ENCODE measurements at regions not wholly inside any gene's neighbourhood (a gene's known extent, or its start where the extent isn't known, plus 50 kb on each side); places are given as distances from the start of the nearest gene placed in this dataset.
"Not testable (repeated sequence)": the region's sequence is repeated elsewhere in the genome, so short reads cannot be mapped to it uniquely, and the experiment has no call there.

- DNase-seq (ENCODE audit: insufficient read length) (no peak), FAIRE-seq (no peak)
- TF ChIP-seq POLR2AphosphoS5 (IDR thresholded peaks at IDR 0.05; ENCODE audit: low read depth, low read length), result no peak
- TF ChIP-seq TAF1 (IDR thresholded peaks at IDR 0.05; ENCODE audit: borderline replicate concordance, low read depth, low read length), result no peak
- TF ChIP-seq POLR2A (IDR thresholded peaks at IDR 0.05; ENCODE audit: low read depth, low read length), result no peak
Measured at GRCh38 chr10:44731283-44731682, 179.9 kb upstream of the TMEM72 start.

DNA sequence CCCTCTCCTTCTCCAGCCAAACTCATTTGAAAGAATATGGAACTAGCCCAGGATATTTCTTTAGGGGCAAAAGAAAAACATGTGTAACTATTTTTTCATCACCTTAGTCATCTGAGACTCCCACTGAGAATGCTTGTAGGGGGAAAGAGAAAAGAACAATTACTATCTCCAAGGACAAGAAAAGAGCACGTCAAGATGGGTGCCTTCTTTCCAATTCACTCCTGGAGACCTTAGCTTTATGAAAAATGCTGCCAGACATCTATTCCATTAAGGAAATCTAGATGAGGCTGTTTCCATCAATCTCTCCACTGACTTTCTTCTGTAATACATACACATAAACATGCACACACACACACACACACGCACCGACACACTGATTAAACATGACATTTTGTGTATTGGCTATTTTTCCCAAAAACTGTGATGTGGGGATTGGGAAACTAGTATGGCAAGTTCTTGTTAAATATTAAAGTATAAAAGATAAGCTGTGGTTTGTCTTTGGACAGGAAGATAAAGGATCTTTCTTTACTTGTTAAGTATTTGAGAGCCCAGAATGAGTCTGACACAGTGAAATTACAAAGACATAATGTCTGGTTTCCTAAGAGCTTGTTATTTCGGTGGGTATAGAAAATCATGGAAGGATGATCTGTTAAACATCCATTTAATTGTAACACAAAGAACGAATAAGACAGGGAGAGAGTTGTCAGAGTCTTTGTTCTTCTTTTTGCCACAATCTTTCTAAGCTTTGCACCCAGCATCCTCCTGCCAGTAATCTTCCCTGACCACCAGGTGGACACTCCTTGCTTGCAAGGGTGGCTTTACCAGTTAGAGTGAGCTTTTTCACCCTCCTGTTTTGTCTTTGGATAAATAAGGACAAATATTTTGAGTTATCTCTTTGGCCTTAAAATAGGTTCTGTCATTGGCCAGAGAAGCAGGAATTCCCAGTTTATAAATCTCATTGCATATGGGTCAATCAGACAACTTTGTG lies 177.3 kb upstream of the TMEM72 start:
- no peak for DNase-seq (ENCODE audit: insufficient read length)
- TF ChIP-seq TAF1 (IDR thresholded peaks at IDR 0.05; ENCODE audit: borderline replicate concordance, low read depth, low read length) (no peak), POLR2A (IDR thresholded peaks at IDR 0.05; ENCODE audit: low read depth, low read length) (no peak), POLR2AphosphoS5 (IDR thresholded peaks at IDR 0.05; ENCODE audit: low read depth, low read length) (no peak)
- no peak for FAIRE-seq

- no peak for FAIRE-seq
- TF ChIP-seq POLR2AphosphoS5 (IDR thresholded peaks at IDR 0.05; ENCODE audit: low read depth, low read length) (no peak), POLR2A (IDR thresholded peaks at IDR 0.05; ENCODE audit: low read depth, low read length) (no peak), TAF1 (IDR thresholded peaks at IDR 0.05; ENCODE audit: borderline replicate concordance, low read depth, low read length) (no peak)
- no peak for DNase-seq (ENCODE audit: insufficient read length)
Measured at GRCh38 chr10:44742248-44742647, 168.9 kb upstream of the TMEM72 start.

- TF ChIP-seq POLR2A (IDR thresholded peaks at IDR 0.05; ENCODE audit: low read depth, low read length) (no peak), TAF1 (IDR thresholded peaks at IDR 0.05; ENCODE audit: borderline replicate concordance, low read depth, low read length) (no peak), POLR2AphosphoS5 (IDR thresholded peaks at IDR 0.05; ENCODE audit: low read depth, low read length) (no peak)
- DNase-seq (ENCODE audit: insufficient read length) (no peak), FAIRE-seq (no peak)
Measured at GRCh38 chr10:44743535-44743934, 167.6 kb upstream of the TMEM72 start.

DNA sequence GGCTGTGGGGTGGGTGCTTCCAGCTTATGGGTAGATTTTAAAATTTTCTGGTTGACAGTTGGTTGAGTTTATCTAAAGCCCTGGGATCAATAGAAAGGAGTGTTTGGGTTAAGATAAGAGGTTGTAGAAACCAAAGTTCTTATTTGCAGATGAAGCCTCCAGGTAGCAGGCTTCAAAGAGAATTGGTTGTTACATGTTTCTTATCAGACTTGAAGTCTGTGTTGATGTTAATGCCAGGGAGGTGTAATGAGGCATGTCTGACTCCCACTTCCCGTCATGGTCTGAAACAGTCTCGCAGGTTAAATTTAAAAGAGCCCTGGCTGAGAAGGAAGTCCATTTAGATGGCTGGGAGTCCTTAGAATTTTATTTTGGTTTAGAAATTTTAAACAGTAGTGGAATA lies 165.2 kb upstream of the TMEM72 start:
- FAIRE-seq, result no peak
- DNase-seq (ENCODE audit: insufficient read length), result no peak
- TF ChIP-seq TAF1 (IDR thresholded peaks at IDR 0.05; ENCODE audit: borderline replicate concordance, low read depth, low read length), result no peak
- no peak for TF ChIP-seq POLR2A (IDR thresholded peaks at IDR 0.05; ENCODE audit: low read depth, low read length)
- TF ChIP-seq POLR2AphosphoS5 (IDR thresholded peaks at IDR 0.05; ENCODE audit: low read depth, low read length), result no peak

GRCh38 chr10:44747593-44748172 lies 163.5 kb upstream of the TMEM72 start:
- FAIRE-seq, result no peak
- no peak for DNase-seq (ENCODE audit: insufficient read length)
- no peak for TF ChIP-seq TAF1 (IDR thresholded peaks at IDR 0.05; ENCODE audit: borderline replicate concordance, low read depth, low read length)
- TF ChIP-seq POLR2A (IDR thresholded peaks at IDR 0.05; ENCODE audit: low read depth, low read length), result no peak
- no peak for TF ChIP-seq POLR2AphosphoS5 (IDR thresholded peaks at IDR 0.05; ENCODE audit: low read depth, low read length)

DNA sequence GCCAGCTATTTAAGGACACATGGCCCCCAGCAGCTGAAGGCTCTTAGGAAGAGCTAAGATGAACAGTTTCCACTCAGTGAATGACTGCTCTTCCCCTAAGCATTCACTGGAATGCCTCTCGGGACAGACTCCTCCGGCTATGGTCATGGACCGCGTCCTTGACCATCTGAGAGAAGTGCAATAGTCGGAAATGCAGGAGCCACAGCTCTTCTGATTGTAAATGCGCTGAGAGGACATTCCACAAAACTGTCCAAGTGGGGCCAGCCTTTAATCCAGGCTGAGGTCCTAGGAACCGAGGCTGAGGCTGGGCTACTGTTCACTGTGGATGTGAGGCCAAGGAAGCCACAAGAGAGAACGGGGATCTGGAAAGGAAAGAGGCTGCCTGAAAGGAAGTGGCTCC lies 162.0 kb upstream of the TMEM72 start:
- FAIRE-seq, result no peak
- TF ChIP-seq TAF1 (IDR thresholded peaks at IDR 0.05; ENCODE audit: borderline replicate concordance, low read depth, low read length) (no peak), POLR2AphosphoS5 (IDR thresholded peaks at IDR 0.05; ENCODE audit: low read depth, low read length) (no peak), POLR2A (IDR thresholded peaks at IDR 0.05; ENCODE audit: low read depth, low read length) (no peak)
- no peak for DNase-seq (ENCODE audit: insufficient read length)

DNA sequence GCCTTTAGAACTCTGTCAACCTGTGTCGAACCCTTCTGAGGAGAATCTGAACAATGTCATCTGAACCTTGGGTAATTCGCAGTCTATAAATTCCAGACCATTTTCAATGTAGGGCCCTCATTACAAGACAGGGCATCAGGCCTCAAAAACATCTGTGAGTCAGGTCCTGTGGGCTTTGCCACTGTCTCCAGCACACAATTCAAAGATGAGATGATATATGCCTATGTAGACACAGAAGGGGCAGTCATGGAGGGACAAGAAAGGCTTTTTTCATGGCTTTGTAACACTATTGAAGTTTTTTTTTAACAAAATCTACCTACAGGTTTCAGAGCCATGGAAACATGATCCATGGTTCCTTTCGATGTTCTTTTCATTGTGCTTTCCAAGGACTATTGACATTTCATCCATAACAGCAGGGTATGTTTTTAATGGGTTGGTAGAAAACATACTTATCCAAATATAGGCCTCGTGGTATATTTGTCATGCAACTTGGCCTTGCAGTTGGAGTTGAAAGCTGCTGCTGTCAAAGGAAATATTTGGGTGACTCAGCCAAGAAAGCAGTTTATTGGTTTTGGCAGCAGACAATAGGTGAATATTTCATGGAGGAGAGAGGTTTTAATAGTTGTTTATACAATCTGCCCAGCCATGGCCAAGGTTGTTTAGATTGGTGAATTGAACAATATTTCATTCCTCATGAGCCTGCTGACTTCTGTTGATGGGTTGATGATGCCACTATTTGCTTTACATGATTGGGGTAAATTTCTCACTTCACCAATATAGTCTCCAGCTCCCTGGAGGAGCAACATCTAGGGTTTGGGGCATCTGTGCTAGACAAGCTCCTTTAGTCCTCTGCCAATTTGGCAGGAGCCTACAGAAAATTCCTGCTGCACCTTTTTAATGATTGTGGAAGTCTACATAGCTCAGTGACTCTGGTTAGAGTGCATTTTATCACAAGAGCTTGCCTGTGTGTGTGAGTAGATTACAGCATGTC lies 158.4 kb upstream of the TMEM72 start:
- FAIRE-seq, result no peak

DNA sequence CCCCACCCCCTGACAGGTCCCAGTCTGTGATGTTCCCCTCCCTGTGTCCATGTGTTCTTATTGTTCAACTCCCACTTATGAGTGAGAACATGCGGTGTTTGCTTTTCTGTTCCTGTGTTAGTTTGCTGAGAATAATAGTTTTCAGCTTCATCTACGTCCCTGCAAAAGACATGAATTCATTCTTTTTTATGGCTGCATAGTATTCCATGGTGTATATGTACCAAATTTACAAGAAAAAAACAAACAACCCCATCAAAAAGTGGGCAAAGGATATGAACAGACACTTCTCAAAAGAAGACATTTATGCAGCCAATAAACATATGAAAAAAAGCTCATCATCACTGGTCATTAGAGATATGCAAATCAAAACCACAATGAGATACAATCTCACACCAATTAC lies 156.8 kb upstream of the TMEM72 start:
- DNase-seq (ENCODE audit: insufficient read length); FAIRE-seq: not testable (repeated sequence)

More for the DNA sequence above, 158.4 kb upstream of the TMEM72 start:
- no peak for DNase-seq (ENCODE audit: insufficient read length)
- TF ChIP-seq POLR2A (IDR thresholded peaks at IDR 0.05; ENCODE audit: low read depth, low read length), result no peak
- TF ChIP-seq POLR2AphosphoS5 (IDR thresholded peaks at IDR 0.05; ENCODE audit: low read depth, low read length), result no peak
- TF ChIP-seq TAF1 (IDR thresholded peaks at IDR 0.05; ENCODE audit: borderline replicate concordance, low read depth, low read length), result no peak

DNA sequence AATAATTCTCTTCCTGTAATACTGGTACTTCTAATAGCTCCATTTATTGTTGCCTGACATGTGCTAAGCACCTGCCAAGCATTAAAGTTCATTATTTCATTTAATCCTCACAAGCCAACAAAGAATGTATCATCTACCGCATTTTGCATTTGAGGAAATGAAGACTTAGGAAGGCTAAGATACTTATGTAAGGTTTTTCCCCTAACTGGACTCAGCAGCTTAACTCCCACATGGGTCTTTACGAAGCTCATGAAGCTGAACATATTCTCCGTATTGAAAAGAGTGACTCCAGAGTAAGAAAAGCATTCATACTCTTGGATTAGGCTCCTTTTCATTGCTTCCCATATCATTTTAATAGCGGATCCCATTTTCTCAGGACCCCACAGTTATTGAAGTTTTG lies 155.7 kb upstream of the TMEM72 start:
- FAIRE-seq (no peak), DNase-seq (ENCODE audit: insufficient read length) (no peak)
- TF ChIP-seq TAF1 (IDR thresholded peaks at IDR 0.05; ENCODE audit: borderline replicate concordance, low read depth, low read length) (no peak), POLR2A (IDR thresholded peaks at IDR 0.05; ENCODE audit: low read depth, low read length) (no peak), POLR2AphosphoS5 (IDR thresholded peaks at IDR 0.05; ENCODE audit: low read depth, low read length) (no peak)

- TF ChIP-seq POLR2AphosphoS5 (IDR thresholded peaks at IDR 0.05; ENCODE audit: low read depth, low read length), result no peak
- TF ChIP-seq TAF1 (IDR thresholded peaks at IDR 0.05; ENCODE audit: borderline replicate concordance, low read depth, low read length), result no peak
- TF ChIP-seq POLR2A (IDR thresholded peaks at IDR 0.05; ENCODE audit: low read depth, low read length), result no peak
- no peak for FAIRE-seq
Measured at GRCh38 chr10:44756216-44756615, 154.9 kb upstream of the TMEM72 start.

More at GRCh38 chr10:44756216-44756615, 154.9 kb upstream of the TMEM72 start:
- no peak for DNase-seq (ENCODE audit: insufficient read length)
